Endothelial cell of umbilical vein (primary cell): ENCODE measurements at regions not wholly inside any gene's neighbourhood (a gene's known extent, or its start where the extent isn't known, plus 50 kb on each side); places are given as distances from the start of the nearest gene placed in this dataset.

Source experiments
- BruUV-seq: library from RNA; stranded (reverse); fragments of 400-500 nt; replicated peaks from 2 replicates; lab custom pipeline; 2021; lab: Mats Ljungman, UMichigan
- CTCF ChIA-PET: fragments of 300-600, 350-600 bp; sonication (Branson Sonifier 250); formaldehyde crosslinking; loops from one replicate; lab custom pipeline; 2021; ENCODE audit warnings: antibody characterized with exemption, inconsistent platforms; lab: Charles Lee
- POLR2A ChIA-PET: fragments of 300-600, 350-600 bp; sonication (Branson Sonifier 250); formaldehyde crosslinking; loops from one replicate; lab custom pipeline; 2021; ENCODE audit warnings: antibody characterized with exemption, inconsistent platforms; lab: Charles Lee
- DNase-seq: peaks from one replicate; pipeline ENCODE4 v3.0.0-alpha.2; 2011; ENCODE audit warnings: low read depth, low spot score
- FAIRE-seq: peaks from 2 replicates; lab custom pipeline; 2011; peaks lifted over from hg19 to GRCh38; lab: Jason Lieb, UNC
- H2AFZ ChIP-seq: 2 replicates; pipeline ENCODE4 v1.6.0; 2012; ENCODE audit warnings: low read depth, low read length, control low read depth, inconsistent platforms
- H3K27ac ChIP-seq: 2 replicates; pipeline ENCODE4 v1.5.1; 2011; ENCODE audit warnings: low read depth, mild to moderate bottlenecking, control low read depth, low read length, moderate library complexity; ENCODE audit not compliant: insufficient read depth
- H3K27me3 ChIP-seq, 2 experiments: 2 replicates each; pipeline versions ENCODE4 v1.6.0 to v1.6.1; 2011; ENCODE audit warnings: low read length in 2 of 2, mixed read lengths in 1 of 2; ENCODE audit not compliant: control insufficient read depth in 2 of 2, insufficient read depth in 2 of 2
- H3K36me3 ChIP-seq, 2 experiments: 2 replicates in 1 of 2; 3 replicates in 1 of 2; pipeline ENCODE4 v1.5.1; 2011; ENCODE audit warnings: low read length in 2 of 2, mild to moderate bottlenecking in 1 of 2, moderate library complexity in 1 of 2; ENCODE audit not compliant: control insufficient read depth in 2 of 2, insufficient read depth in 2 of 2; ENCODE audit errors: extremely low read depth in 1 of 2
- H3K4me1 ChIP-seq: 3 replicates; pipeline ENCODE4 v1.5.1; 2011; ENCODE audit warnings: mild to moderate bottlenecking, low read length; ENCODE audit not compliant: control insufficient read depth, insufficient read depth; ENCODE audit errors: extremely low read depth
- H3K4me2 ChIP-seq: 2 replicates; pipeline ENCODE4 v1.6.1; 2011; ENCODE audit warnings: low read length, control low read depth, mixed read lengths; ENCODE audit not compliant: insufficient read depth
- H3K4me3 ChIP-seq, 3 experiments: fragments of 200-600 bp in 1 of 3; sonication (generic), shearing (Covaris generic) in 1 of 3; replicated peaks in 1 of 3; 2 replicates each; pipeline ENCODE4 v1.5.1; 2011 to 2016; ENCODE audit warnings: control low read depth in 3 of 3, low read length in 3 of 3, mild to moderate bottlenecking in 2 of 3, inconsistent platforms in 1 of 3, low read depth in 1 of 3, moderate library complexity in 1 of 3; ENCODE audit not compliant: insufficient read depth in 1 of 3
- H3K79me2 ChIP-seq: 2 replicates; pipeline ENCODE4 v1.6.0; 2012; ENCODE audit warnings: low read length, inconsistent platforms; ENCODE audit not compliant: control insufficient read depth, insufficient read depth
- H3K9ac ChIP-seq: replicated peaks from 2 replicates; pipeline ENCODE3; 2011; ENCODE audit warnings: low read length, control low read depth; ENCODE audit not compliant: insufficient read depth; ENCODE audit errors: extremely low read depth
- H3K9me1 ChIP-seq: replicated peaks from 3 replicates; pipeline ENCODE4 v1.6.0; 2011; ENCODE audit warnings: mild to moderate bottlenecking, low read length; ENCODE audit not compliant: control insufficient read depth, insufficient read depth; ENCODE audit errors: extremely low read depth
- H3K9me3 ChIP-seq: replicated peaks from 2 replicates; pipeline ENCODE4 v1.5.1; 2012; ENCODE audit warnings: low read length, inconsistent platforms; ENCODE audit not compliant: control insufficient read depth, insufficient read depth
- H4K20me1 ChIP-seq: replicated peaks from 2 replicates; pipeline ENCODE3; 2011; ENCODE audit warnings: mild to moderate bottlenecking, low read length; ENCODE audit not compliant: control insufficient read depth, insufficient read depth; ENCODE audit errors: extremely low read depth
- CTCF ChIP-seq, 2 donors: IDR thresholded peaks; 1 replicate in 1 of 2; 2 replicates in 1 of 2; pipeline ENCODE4 v1.5.1; 2011; ENCODE audit warnings: low read length in 2 of 2, mild to moderate bottlenecking in 2 of 2, moderate library complexity in 2 of 2, control low read depth in 1 of 2, inconsistent platforms in 1 of 2, low read depth in 1 of 2; ENCODE audit not compliant: insufficient read depth in 1 of 2; ENCODE audit errors: extremely low read depth in 1 of 2
- EZH2 ChIP-seq: IDR thresholded peaks from 2 replicates; pipeline ENCODE4 v1.6.1; 2012; ENCODE audit warnings: borderline replicate concordance, low read depth, mild to moderate bottlenecking, moderate library complexity, low read length, inconsistent platforms; ENCODE audit not compliant: severe bottlenecking
- FOS ChIP-seq: IDR thresholded peaks from 2 replicates; pipeline ENCODE4 v1.6.1; 2011; ENCODE audit warnings: mild to moderate bottlenecking, low read length, moderate library complexity, borderline replicate concordance; ENCODE audit not compliant: insufficient read depth
- GATA2 ChIP-seq: IDR thresholded peaks from 2 replicates; pipeline ENCODE4 v1.7.0; 2011; ENCODE audit warnings: low read depth, mild to moderate bottlenecking, moderate library complexity, mixed read lengths, low read length; ENCODE audit not compliant: insufficient read length, insufficient read depth
- JUN ChIP-seq: IDR thresholded peaks from 2 replicates; pipeline ENCODE4 v1.6.1; 2011; ENCODE audit warnings: borderline replicate concordance, low read depth; ENCODE audit not compliant: insufficient read length, insufficient read depth
- MAX ChIP-seq: IDR thresholded peaks from 2 replicates; pipeline ENCODE4 v1.6.1; 2011; ENCODE audit not compliant: insufficient read depth, insufficient read length
- MYC ChIP-seq: IDR thresholded peaks from one replicate; pipeline ENCODE4 v1.6.1; 2011; ENCODE audit warnings: mild to moderate bottlenecking, low read depth, low read length
- POLR2A ChIP-seq: IDR thresholded peaks from 2 replicates; pipeline ENCODE4 v1.6.1; 2012; ENCODE audit warnings: low read depth, mild to moderate bottlenecking, control low read depth, low read length
- POLR2AphosphoS5 ChIP-seq: IDR thresholded peaks from 2 replicates; pipeline ENCODE4 v1.6.1; 2012; ENCODE audit warnings: low read depth, mild to moderate bottlenecking, control low read depth, low read length, moderate library complexity; ENCODE audit not compliant: insufficient read depth
- dilution Hi-C: fragments of 300-500 bp; cut with MboI; formaldehyde crosslinking; loops from one replicate; pipeline ENCODE4 v1.15.0; 2019; ENCODE audit warnings: low sequenced_read_pairs; ENCODE audit not compliant: extremely low pct_ligation_motif_present
- intact Hi-C: fragments of 100-400 bp; cut with micrococcal nuclease; formaldehyde crosslinking; loops from one replicate; pipeline ENCODE4 v1.10.0; 2022

GRCh38 chr4:124505211-124505610, 207.3 kb downstream of the ANKRD50 start:
- no peak for TF ChIP-seq FOS
- TF ChIP-seq POLR2AphosphoS5: no peak
- TF ChIP-seq GATA2: no peak
- TF ChIP-seq MYC: no peak
- no peak for TF ChIP-seq JUN
- no peak for TF ChIP-seq CTCF (IDR thresholded peaks at IDR 0.05; ENCODE audit: extremely low read depth in 1 of 2, insufficient read depth in 1 of 2, low read depth in 1 of 2, low read length in 2 of 2)
- no peak for TF ChIP-seq MAX
- TF ChIP-seq EZH2: no peak
- no peak for TF ChIP-seq POLR2A
- no peak overlapping the region for H3K9ac ChIP-seq
- H3K4me3 ChIP-seq: no peak overlapping the region
- H3K4me2 ChIP-seq: no peak overlapping the region
- no peaks in the 10 kb centered on the region for H3K9me1 ChIP-seq
- H3K4me1 ChIP-seq: no peaks in the 10 kb centered on the region
- H3K36me3 ChIP-seq: no peaks in the 10 kb centered on the region
- no peak for FAIRE-seq
- no peaks in the 10 kb centered on the region for H4K20me1 ChIP-seq
- no peaks in the 10 kb centered on the region for H3K27me3 ChIP-seq
- no peaks in the 10 kb centered on the region for H3K79me2 ChIP-seq
- dilution Hi-C loops (no loop called here), intact Hi-C loops (no loop called here)
- no peak overlapping the region for H2AFZ ChIP-seq
- no peaks in the 10 kb centered on the region for H3K9me3 ChIP-seq
- H3K27ac ChIP-seq: no peak overlapping the region
- no peak for DNase-seq
- no TSS peak for BruUV-seq
- CTCF ChIA-PET: interaction anchor here (0.7 to 2.4 kb wide), 2 partner anchors 27 to 171 kb away, joined by 3 to 7 read pairs; no protein-coding TSS in a partner anchor
- POLR2A ChIA-PET: no interaction called here
